Rectal smooth muscle tissue (tissue), 1 donor: ENCODE measurements at regions not wholly inside any gene's neighbourhood (a gene's known extent, or its start where the extent isn't known, plus 50 kb on each side); places are given as distances from the start of the nearest gene placed in this dataset.

Experiments used
- H3K27ac ChIP-seq: one replicate; pipeline ENCODE4 v1.7.0; 2013; ENCODE audit warnings: low read depth, low read length, inconsistent platforms
- H3K27me3 ChIP-seq: one replicate; pipeline ENCODE4 v1.7.0; 2013; ENCODE audit warnings: low read length; ENCODE audit not compliant: control insufficient read depth, insufficient read depth
- H3K36me3 ChIP-seq: one replicate; pipeline ENCODE4 v1.7.0; 2013; ENCODE audit warnings: low read length; ENCODE audit not compliant: control insufficient read depth, insufficient read depth
- H3K4me1 ChIP-seq: one replicate; pipeline ENCODE4 v1.7.0; 2013; ENCODE audit warnings: low read length; ENCODE audit not compliant: control insufficient read depth, insufficient read depth
- H3K4me3 ChIP-seq: one replicate; pipeline ENCODE4 v1.7.0; 2013; ENCODE audit warnings: low read length
- H3K9ac ChIP-seq: one replicate; pipeline ENCODE4 v1.7.0; 2013; ENCODE audit warnings: low read length

DNA sequence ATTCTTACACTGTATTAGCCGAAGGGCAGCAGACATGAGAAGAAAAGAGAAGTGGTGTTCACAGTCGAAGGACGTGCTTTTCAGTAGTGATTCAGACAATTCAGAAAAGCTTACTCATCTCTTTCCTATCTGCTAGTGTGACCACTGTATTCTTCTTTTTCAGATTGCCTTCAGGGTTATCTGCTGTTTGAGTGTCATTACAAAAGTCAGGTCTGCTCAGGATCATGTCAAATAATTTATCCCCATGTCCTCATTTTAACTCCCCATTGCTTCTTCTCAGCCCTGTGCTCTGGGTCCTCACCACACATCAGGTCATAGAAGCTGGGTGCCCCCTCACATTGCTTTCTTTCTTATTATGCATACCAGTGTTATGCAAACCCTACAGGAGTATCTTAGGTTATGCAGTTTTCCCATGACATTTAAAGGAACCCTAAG, 394.0 kb downstream of the CETN3 start:
- no peak overlapping the region for H3K27ac ChIP-seq
- H3K4me3 ChIP-seq, result no peak overlapping the region
- H3K9ac ChIP-seq, result no peak overlapping the region
- H3K27me3 ChIP-seq, result no peaks in the 10 kb centered on the region
- no peaks in the 10 kb centered on the region for H3K4me1 ChIP-seq
- no peaks in the 10 kb centered on the region for H3K36me3 ChIP-seq

DNA sequence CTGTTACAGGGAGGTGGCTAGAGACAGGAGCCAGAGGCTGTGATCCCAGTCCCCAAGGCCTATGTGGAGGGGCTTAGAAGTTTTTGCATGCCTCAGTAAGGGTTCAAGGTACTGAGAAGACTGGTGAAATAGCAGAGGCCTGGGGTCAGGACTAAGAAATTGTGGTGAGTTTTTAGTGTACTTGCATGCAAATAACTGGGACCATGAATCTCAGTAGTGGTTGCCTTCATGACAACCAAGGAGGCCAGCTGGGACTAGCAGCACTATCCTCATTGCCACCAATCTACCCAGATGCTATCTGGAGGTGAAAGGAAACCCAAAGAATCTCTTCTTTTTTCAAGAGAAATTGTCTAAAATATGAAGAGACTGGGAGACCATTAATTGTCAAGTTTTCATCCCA, 395.1 kb downstream of the CETN3 start:
- Histone ChIP-seq H3K27ac (no peak overlapping the region), H3K9ac (no peak overlapping the region), H3K4me1 (no peaks in the 10 kb centered on the region), H3K4me3 (no peak overlapping the region), H3K27me3 (no peaks in the 10 kb centered on the region), H3K36me3 (no peaks in the 10 kb centered on the region)

DNA sequence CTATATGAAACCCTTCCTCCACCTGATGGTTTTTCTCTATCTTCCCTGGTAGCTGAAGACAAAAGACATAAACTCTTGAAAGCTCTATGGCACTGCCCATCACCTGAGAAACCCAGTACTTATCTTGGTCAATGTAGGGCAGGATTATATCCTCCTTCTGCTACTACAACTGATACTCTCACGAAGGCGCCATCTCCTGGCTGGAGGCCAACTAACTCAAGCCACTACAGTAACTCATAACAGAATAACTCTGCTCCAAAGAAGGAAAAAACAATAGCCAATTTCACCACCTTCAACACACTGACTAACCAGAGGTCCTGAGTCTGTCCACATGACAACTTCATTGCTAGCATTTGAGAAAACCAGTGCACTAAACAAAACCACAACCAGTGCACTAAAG, 409.2 kb downstream of the CETN3 start:
- Histone ChIP-seq H3K27me3 (no peaks in the 10 kb centered on the region), H3K36me3 (no peaks in the 10 kb centered on the region), H3K9ac (no peak overlapping the region), H3K4me3 (no peak overlapping the region), H3K4me1 (no peaks in the 10 kb centered on the region), H3K27ac (no peak overlapping the region)

DNA sequence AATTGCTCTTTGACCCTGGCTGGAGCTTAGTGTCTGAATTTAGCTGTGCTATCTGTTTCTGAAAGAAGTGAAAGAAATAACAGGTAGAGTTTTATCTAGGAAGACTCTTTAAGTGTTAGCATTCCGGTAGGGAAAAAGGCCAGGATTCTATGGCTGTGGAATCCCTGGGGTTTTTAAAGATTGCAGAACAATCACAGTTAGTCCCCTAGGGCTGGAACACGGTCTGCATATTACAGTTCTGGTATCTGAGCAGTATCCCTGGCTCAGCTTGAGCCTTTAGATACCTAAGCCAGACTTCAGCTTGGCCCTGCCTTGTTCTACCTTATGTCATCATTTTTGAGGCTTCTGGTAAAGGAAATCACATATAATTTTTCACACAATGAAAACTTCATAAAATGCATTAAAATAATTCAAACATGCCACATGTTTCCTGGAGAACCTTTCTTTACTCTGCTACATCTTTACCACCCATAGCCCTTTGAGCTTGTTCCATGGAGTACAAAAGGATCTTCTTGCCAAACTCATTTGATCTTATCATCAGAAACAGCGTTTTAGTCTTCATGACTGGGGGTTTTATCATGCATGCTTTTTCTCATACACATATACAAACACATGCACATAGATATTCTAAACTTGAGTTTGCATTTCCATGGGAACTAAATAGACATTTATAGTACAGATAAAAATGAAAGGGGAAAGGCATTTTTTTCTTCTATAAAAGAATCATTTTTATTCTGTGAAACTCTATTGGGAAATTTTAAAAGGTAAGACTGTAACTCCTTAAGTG, 410.8 kb downstream of the CETN3 start:
- H3K27ac ChIP-seq, result no peak overlapping the region
- no peak overlapping the region for H3K9ac ChIP-seq
- no peaks in the 10 kb centered on the region for H3K4me1 ChIP-seq
- H3K4me3 ChIP-seq, result no peak overlapping the region
- H3K36me3 ChIP-seq, result no peaks in the 10 kb centered on the region
- H3K27me3 ChIP-seq, result no peaks in the 10 kb centered on the region

DNA sequence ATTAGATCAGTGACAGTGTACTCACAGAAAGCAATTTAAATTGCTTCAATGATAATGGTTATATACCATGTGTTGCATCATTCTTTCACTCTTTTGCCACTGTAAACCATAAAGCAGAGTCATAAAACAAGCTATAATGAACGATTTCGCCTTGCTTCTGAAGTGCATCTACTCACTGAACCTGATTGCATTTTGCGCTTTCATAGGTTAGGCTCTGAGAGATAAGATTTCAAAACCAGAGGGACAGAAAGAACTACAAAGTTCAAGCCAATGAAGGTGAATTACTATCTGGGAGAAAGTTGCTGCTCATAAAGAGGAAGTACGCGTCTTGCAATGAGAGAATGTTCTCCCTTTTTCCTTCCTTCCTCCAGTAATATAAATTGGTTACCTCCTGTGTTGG, 412.7 kb downstream of the CETN3 start:
- H3K9ac ChIP-seq, result no peak overlapping the region
- H3K4me1 ChIP-seq, result no peaks in the 10 kb centered on the region
- no peak overlapping the region for H3K4me3 ChIP-seq
- H3K27ac ChIP-seq, result no peak overlapping the region
- no peaks in the 10 kb centered on the region for H3K36me3 ChIP-seq
- no peaks in the 10 kb centered on the region for H3K27me3 ChIP-seq

DNA sequence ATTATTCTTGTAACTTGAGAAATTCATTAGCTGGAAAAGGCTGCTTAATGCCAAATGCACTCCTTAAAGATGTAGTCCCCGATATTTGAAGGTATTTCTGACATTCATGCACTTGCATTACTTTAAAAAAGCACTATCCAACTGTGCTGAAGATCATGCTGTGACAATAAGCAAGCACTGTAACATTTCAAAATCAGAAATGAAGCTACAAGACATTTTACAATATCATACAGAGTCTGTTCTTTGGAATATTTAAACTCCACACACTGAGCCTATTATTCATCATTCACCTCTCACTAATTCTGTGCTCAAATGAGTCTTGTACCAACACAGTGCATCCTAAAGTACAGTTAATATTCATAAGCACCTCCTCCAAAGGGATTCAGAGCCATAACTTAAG, 413.2 kb downstream of the CETN3 start:
- Histone ChIP-seq H3K27me3 (no peaks in the 10 kb centered on the region), H3K27ac (no peak overlapping the region), H3K4me3 (no peak overlapping the region), H3K4me1 (no peaks in the 10 kb centered on the region), H3K36me3 (no peaks in the 10 kb centered on the region), H3K9ac (no peak overlapping the region)

DNA sequence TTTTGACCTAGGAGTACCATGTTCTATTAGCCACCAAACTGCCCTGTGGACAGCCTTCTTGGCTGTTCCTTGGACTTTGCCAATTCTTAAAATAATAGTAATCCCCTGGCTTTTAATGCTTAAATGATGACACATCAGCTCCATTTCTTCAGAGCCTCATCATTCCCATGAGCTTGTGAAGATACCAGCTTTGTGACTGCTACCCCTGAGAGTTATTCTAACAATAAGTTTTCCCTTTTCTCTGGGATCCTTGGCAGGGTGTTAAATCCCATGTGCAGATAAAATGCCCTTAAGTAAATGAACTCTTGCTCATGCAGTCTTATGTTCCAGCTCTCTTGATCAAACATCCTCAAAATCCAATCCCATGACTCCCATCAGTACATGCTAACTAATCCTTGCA, 415.3 kb downstream of the CETN3 start:
- Histone ChIP-seq H3K4me1 (no peaks in the 10 kb centered on the region), H3K27ac (no peak overlapping the region), H3K27me3 (no peaks in the 10 kb centered on the region), H3K9ac (no peak overlapping the region), H3K4me3 (no peak overlapping the region), H3K36me3 (no peaks in the 10 kb centered on the region)

DNA sequence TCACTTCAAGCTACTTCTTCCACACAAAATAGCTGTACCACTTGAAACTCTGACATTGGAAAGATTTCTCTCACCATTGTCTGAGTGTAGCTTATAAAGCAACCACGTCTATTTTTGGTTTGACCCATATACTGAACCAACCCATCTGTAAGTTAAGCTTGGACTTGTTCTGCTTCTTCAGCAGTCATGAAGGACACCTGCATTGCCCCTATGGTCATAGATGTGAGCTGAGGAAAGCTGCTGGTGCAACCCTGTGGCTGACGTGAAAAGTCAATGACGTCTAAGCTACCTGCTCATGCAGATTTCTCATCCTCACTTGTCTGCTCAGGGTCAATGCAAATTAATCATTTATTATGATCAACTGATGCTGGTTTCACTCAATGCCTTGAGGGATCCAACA, 417.4 kb downstream of the CETN3 start:
- H3K4me1 ChIP-seq, result peaks cover 3% of the 10 kb centered on the region
- H3K4me3 ChIP-seq, result no peak overlapping the region
- no peaks in the 10 kb centered on the region for H3K36me3 ChIP-seq
- H3K27me3 ChIP-seq, result no peaks in the 10 kb centered on the region
- H3K9ac ChIP-seq, result no peak overlapping the region
- no peak overlapping the region for H3K27ac ChIP-seq

DNA sequence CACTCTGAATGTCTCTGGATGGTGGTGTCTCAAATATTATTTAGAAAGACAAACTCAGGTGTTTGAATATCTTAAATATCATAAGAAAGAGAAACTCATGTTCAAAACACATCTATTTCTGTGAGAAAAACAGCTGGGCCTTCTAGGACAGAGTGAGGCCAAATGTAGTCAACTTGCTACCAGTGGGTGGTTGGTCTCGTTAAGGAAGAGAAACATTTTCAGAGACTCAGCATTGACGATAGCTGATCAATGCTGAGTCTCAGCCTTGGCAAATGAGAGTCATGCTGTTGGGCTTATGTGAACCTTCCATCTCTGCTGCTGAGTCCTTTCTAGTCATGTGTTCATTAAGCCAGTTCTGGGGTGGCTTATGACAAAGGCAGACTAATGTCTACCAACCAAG, 418.0 kb downstream of the CETN3 start:
- Histone ChIP-seq H3K27ac (no peak overlapping the region), H3K36me3 (no peaks in the 10 kb centered on the region), H3K4me3 (no peak overlapping the region), H3K27me3 (no peaks in the 10 kb centered on the region), H3K9ac (no peak overlapping the region), H3K4me1 (peaks cover 3% of the 10 kb centered on the region)

DNA sequence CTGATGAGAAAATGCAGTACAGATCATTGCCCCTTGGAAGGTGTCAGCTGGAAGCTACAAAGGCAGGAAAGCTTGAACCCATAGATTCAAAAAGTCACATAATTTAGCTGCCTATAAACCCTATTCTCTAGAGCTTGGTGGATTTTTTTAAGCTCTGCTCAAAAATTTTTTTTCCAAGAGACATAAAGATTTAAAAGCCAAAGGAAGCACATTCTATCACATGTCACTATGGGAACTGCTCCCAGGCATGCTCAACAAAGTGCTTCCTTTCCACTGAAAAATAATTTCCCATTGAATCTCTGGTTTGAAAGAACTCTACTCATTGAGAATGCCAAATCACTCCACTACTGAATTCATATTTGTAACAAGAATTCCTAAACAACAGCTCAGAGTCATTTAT, 419.8 kb downstream of the CETN3 start:
- no peak overlapping the region for H3K9ac ChIP-seq
- no peaks in the 10 kb centered on the region for H3K36me3 ChIP-seq
- peaks cover 3% of the 10 kb centered on the region for H3K4me1 ChIP-seq
- H3K27me3 ChIP-seq, result no peaks in the 10 kb centered on the region
- no peak overlapping the region for H3K27ac ChIP-seq
- H3K4me3 ChIP-seq, result no peak overlapping the region

DNA sequence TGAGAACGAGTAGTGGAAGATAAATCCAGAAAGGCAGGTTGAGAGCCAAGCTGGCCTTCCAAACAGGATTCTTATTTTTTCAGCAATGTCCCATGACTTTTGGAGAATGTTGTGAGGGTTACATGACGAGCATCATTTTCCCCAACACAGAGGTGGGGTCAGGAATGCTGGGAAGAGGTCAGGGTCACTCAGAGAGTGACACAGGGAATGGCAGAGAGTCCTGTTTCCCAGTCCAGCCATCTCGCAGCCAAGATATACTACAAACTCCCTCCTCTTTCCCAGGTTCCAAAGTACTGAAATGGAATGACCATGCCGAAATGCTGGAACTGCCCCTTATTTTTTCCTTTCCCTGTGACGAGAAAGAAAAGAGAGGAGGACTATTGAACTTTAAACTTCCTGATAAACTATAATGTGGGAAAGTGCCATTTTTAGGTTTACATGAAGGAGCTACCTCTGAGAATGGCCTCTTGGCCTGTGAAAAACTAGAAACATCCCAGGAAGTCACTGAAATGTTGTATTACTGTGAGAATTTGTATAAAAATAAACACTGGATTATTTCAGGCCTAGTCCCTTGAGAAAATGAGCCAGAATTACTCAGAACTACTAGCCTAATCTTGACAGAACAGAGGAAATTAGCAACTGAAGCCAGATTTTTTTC, 420.4 kb downstream of the CETN3 start:
- peaks cover 3% of the 10 kb centered on the region for H3K4me1 ChIP-seq
- no peaks in the 10 kb centered on the region for H3K36me3 ChIP-seq
- no peak overlapping the region for H3K4me3 ChIP-seq
- H3K27ac ChIP-seq, result no peak overlapping the region
- no peaks in the 10 kb centered on the region for H3K27me3 ChIP-seq
- H3K9ac ChIP-seq, result no peak overlapping the region

DNA sequence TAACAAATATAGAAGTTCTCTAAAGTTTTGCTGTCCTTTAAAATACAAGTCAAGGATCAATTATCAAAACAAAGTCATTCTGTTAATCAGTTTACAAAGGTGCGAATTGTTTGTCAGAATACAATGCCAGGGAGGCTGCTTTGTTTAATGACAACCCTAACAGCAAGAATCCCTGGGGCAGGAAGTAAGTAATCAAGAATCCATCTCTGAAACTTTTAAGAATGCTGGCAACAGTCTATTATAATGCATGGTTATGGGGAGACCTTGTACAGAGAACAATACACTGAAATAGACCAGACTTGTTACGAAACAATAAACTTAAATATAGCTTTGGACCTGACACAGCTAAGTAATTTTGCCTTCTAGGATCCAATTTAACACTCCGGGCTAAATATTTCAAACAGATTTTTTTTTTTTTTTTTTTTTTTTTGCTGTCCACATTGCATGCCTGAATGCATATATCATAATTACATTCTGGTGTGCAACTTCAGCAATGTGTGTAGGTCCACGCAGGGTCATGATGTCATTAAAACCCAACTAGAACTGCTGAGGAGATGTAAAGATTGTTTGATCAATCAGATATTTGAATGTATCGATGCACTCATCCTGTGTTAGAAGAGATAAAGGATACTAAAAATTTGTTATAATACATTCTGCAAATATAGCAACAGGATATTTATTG, 421.3 kb downstream of the CETN3 start:
- Histone ChIP-seq H3K27me3 (no peaks in the 10 kb centered on the region), H3K9ac (no peak overlapping the region), H3K4me1 (peaks cover 3% of the 10 kb centered on the region), H3K27ac (no peak overlapping the region), H3K4me3 (no peak overlapping the region), H3K36me3 (no peaks in the 10 kb centered on the region)
